IMR-90 (cell line): ENCODE measurements at regions not wholly inside any gene's neighbourhood (a gene's known extent, or its start where the extent isn't known, plus 50 kb on each side); places are given as distances from the start of the nearest gene placed in this dataset.

ENCODE experiments used
- ATAC-seq: fragments of 200-7000 bp; cut with Tn5 transposase; 2 replicates; pipeline ENCODE4 v1.9.1; 2020; ENCODE audit warnings: low read depth, mild to moderate bottlenecking, moderate library complexity
- BruUV-seq: library from RNA; stranded (reverse); fragments of 400-500 nt; replicated peaks from 2 replicates; lab custom pipeline; 2021; lab: Mats Ljungman, UMichigan
- CTCF ChIA-PET: fragments of 300-600 bp; formaldehyde crosslinking; extraction: SDS; loops from one replicate; lab custom pipeline; 2021; ENCODE audit warnings: antibody characterized with exemption; lab: Yijun Ruan, JAX
- POLR2A ChIA-PET: fragments of 300-600 bp; sonication (Branson Sonifier 250); formaldehyde crosslinking; loops from one replicate; lab custom pipeline; 2022; ENCODE audit warnings: antibody characterized with exemption; ENCODE audit not compliant: unreplicated experiment; lab: Charles Lee
- DNase-seq: peaks from one replicate; pipeline ENCODE4 v3.0.0; 2013
- H2AFZ ChIP-seq: replicated peaks from 2 replicates; pipeline ENCODE3; 2013; ENCODE audit warnings: low read length, mild to moderate bottlenecking; ENCODE audit not compliant: poor library complexity
- H2AK5ac ChIP-seq: 2 replicates; pipeline ENCODE4 v1.6.1; 2013; ENCODE audit warnings: low read depth, low read length, inconsistent platforms
- H2AK9ac ChIP-seq: replicated peaks from 2 replicates; pipeline ENCODE3; 2013; ENCODE audit warnings: mild to moderate bottlenecking, low read depth, low read length, moderate library complexity; ENCODE audit not compliant: poor library complexity
- H2BK120ac ChIP-seq: 2 replicates; pipeline ENCODE4 v1.6.1; 2013; ENCODE audit warnings: low read depth, low read length, inconsistent platforms
- H2BK15ac ChIP-seq: 3 replicates; pipeline ENCODE4 v1.6.1; 2013; ENCODE audit warnings: low read depth, low read length, inconsistent platforms
- H2BK20ac ChIP-seq: 2 replicates; pipeline ENCODE4 v1.6.1; 2013; ENCODE audit warnings: low read depth, mild to moderate bottlenecking, inconsistent platforms, low read length, moderate library complexity
- H2BK5ac ChIP-seq: 2 replicates; pipeline ENCODE4 v1.6.1; 2013; ENCODE audit warnings: mild to moderate bottlenecking, low read depth, low read length, inconsistent platforms; ENCODE audit not compliant: poor library complexity, severe bottlenecking
- H3K14ac ChIP-seq: replicated peaks from 2 replicates; pipeline ENCODE4 v1.6.1; 2013; ENCODE audit warnings: low read depth, low read length, inconsistent platforms
- H3K18ac ChIP-seq: 2 replicates; pipeline ENCODE4 v1.6.1; 2013; ENCODE audit warnings: low read depth, low read length, control low read depth
- H3K23ac ChIP-seq: 2 replicates; pipeline ENCODE4 v1.6.1; 2013; ENCODE audit warnings: low read depth, low read length, inconsistent platforms
- H3K27ac ChIP-seq: 2 replicates; pipeline ENCODE4 v1.5.1; 2013; ENCODE audit warnings: mild to moderate bottlenecking, control low read depth, low read length; ENCODE audit not compliant: insufficient read depth
- H3K27me3 ChIP-seq: 2 replicates; pipeline ENCODE4 v1.6.1; 2013; ENCODE audit warnings: low read length; ENCODE audit not compliant: control insufficient read depth, insufficient read depth
- H3K36me3 ChIP-seq: 2 replicates; pipeline ENCODE4 v1.6.1; 2013; ENCODE audit warnings: low read length, mixed read lengths; ENCODE audit not compliant: control insufficient read depth, insufficient read depth
- H3K4ac ChIP-seq: 2 replicates; pipeline ENCODE4 v1.6.1; 2013; ENCODE audit warnings: low read depth, low read length, inconsistent platforms
- H3K4me1 ChIP-seq: 2 replicates; pipeline ENCODE4 v1.6.1; 2013; ENCODE audit warnings: low read length, mixed read lengths; ENCODE audit not compliant: control insufficient read depth, insufficient read depth
- H3K4me2 ChIP-seq: 2 replicates; pipeline ENCODE4 v1.6.1; 2013; ENCODE audit warnings: low read depth, mild to moderate bottlenecking, control low read depth, low read length, moderate library complexity
- H3K4me3 ChIP-seq: 2 replicates; pipeline ENCODE4 v1.5.1; 2013; ENCODE audit warnings: low read depth, mild to moderate bottlenecking, control low read depth, low read length, moderate library complexity; ENCODE audit not compliant: insufficient read depth
- H3K56ac ChIP-seq: 2 replicates; pipeline ENCODE4 v1.6.1; 2013; ENCODE audit warnings: low read length, inconsistent platforms; ENCODE audit not compliant: insufficient read depth; ENCODE audit errors: extremely low read depth
- H3K79me1 ChIP-seq, 2 experiments: 2 replicates each; pipeline ENCODE4 v1.6.1; 2013; ENCODE audit warnings: low read length in 2 of 2, inconsistent platforms in 1 of 2, low read depth in 1 of 2
- H3K9ac ChIP-seq: 2 replicates; pipeline ENCODE4 v1.6.1; 2013; ENCODE audit warnings: low read depth, low read length, control low read depth
- H3K9me1 ChIP-seq: 2 replicates; pipeline ENCODE4 v1.6.1; 2013; ENCODE audit warnings: low read length, inconsistent platforms; ENCODE audit not compliant: insufficient read depth
- H3K9me3 ChIP-seq: 2 replicates; pipeline ENCODE4 v1.6.1; 2013; ENCODE audit warnings: low read length; ENCODE audit not compliant: control insufficient read depth, insufficient read depth
- H4K20me1 ChIP-seq: 2 replicates; pipeline ENCODE4 v1.6.1; 2013; ENCODE audit warnings: low read length, inconsistent platforms; ENCODE audit not compliant: insufficient read depth
- H4K5ac ChIP-seq: 2 replicates; pipeline ENCODE4 v1.6.1; 2013; ENCODE audit warnings: mild to moderate bottlenecking, low read depth, low read length, control low read depth
- H4K8ac ChIP-seq, 2 experiments: 2 replicates each; pipeline ENCODE4 v1.6.1; 2013; ENCODE audit warnings: low read depth in 2 of 2, low read length in 2 of 2, control low read depth in 1 of 2, inconsistent platforms in 1 of 2
- H4K91ac ChIP-seq: 2 replicates; pipeline ENCODE4 v1.6.1; 2013; ENCODE audit warnings: low read depth, low read length, inconsistent platforms; ENCODE audit not compliant: insufficient read depth
- BHLHE40 ChIP-seq: fragments of 150-350 bp; IDR thresholded peaks from 2 replicates; pipeline ENCODE4 v1.6.1; 2016; ENCODE audit warnings: mild to moderate bottlenecking, low read depth, low read length
- CEBPB ChIP-seq: IDR thresholded peaks from 2 replicates; pipeline ENCODE4 v1.6.1; 2012; ENCODE audit warnings: low read depth, low read length, improper control_type of control experiment
- CHD1 ChIP-seq: IDR thresholded peaks from 2 replicates; pipeline ENCODE4 v1.6.1; 2012; ENCODE audit warnings: low read depth, low read length, improper control_type of control experiment
- FOS ChIP-seq: fragments of 150-350 bp; IDR thresholded peaks from 2 replicates; pipeline ENCODE4 v1.6.1; 2016; ENCODE audit warnings: low read depth, low read length
- MAFK ChIP-seq: IDR thresholded peaks from 2 replicates; pipeline ENCODE4 v1.6.1; 2012; ENCODE audit warnings: low read depth, low read length, improper control_type of control experiment
- MAZ ChIP-seq: IDR thresholded peaks from 2 replicates; pipeline ENCODE4 v1.6.1; 2012; ENCODE audit warnings: low read depth, mild to moderate bottlenecking, low read length, improper control_type of control experiment, moderate library complexity, borderline replicate concordance
- MXI1 ChIP-seq: IDR thresholded peaks from 2 replicates; pipeline ENCODE4 v1.6.1; 2012; ENCODE audit warnings: low read depth, mild to moderate bottlenecking, low read length, moderate library complexity, borderline replicate concordance
- NFE2L2 ChIP-seq: fragments of 150-350 bp; IDR thresholded peaks from 2 replicates; pipeline ENCODE4 v1.6.1; 2016; ENCODE audit warnings: low read depth, mild to moderate bottlenecking, low read length
- POLR2A ChIP-seq: IDR thresholded peaks from 2 replicates; pipeline ENCODE4 v1.6.1; 2012; ENCODE audit warnings: mild to moderate bottlenecking, low read depth, low read length
- RAD21 ChIP-seq: IDR thresholded peaks from 2 replicates; pipeline ENCODE4 v1.6.1; 2012; ENCODE audit warnings: low read length, improper control_type of control experiment
- RCOR1 ChIP-seq: IDR thresholded peaks from 2 replicates; pipeline ENCODE4 v1.6.1; 2012; ENCODE audit warnings: mild to moderate bottlenecking, low read length, improper control_type of control experiment; ENCODE audit not compliant: insufficient replicate concordance
- RFX5 ChIP-seq: IDR thresholded peaks from 2 replicates; pipeline ENCODE4 v1.8.0; 2012; ENCODE audit warnings: low read depth, mild to moderate bottlenecking, low read length, moderate library complexity
- SMC3 ChIP-seq: fragments of 150-350 bp; IDR thresholded peaks from 2 replicates; pipeline ENCODE4 v1.6.1; 2016; ENCODE audit warnings: low read depth, mild to moderate bottlenecking, antibody characterized with exemption, low read length, moderate library complexity
- WGBS, 2 experiments: methylation state at CpG; one replicate each; pipeline versions ENCODE4 v1.1.5 to v1.1.7; 2013; ENCODE audit warnings: missing lambda C conversion rate in 2 of 2; ENCODE audit not compliant: insufficient read length in 1 of 2; ENCODE audit errors: extremely low coverage in 2 of 2; 5-methylcytosine and 5-hydroxymethylcytosine counted together
- dilution Hi-C: fragments of 300-500 bp; cut with HindIII; formaldehyde crosslinking; loops from one replicate; pipeline ENCODE4 v1.14.3; 2018; ENCODE audit warnings: low sequenced_read_pairs; ENCODE audit not compliant: unreplicated experiment
- in situ Hi-C: fragments of 300-500 bp; cut with MboI; formaldehyde crosslinking; loops from 3 replicates; pipeline ENCODE4 v1.14.3; 2019; ENCODE audit warnings: low sequenced_read_pairs, inconsistent platforms, mixed read lengths
- intact Hi-C: fragments of 100-400 bp; cut with micrococcal nuclease; formaldehyde crosslinking; loops from 2 replicates; pipeline ENCODE4 v1.10.0; 2022
- TF ChIP-seq, protein P1 (sequence below): fragments of 150-350 bp; IDR thresholded peaks from 2 replicates; pipeline ENCODE4 v1.6.1; 2017; ENCODE audit warnings: mild to moderate bottlenecking, antibody characterized with exemption, low read length, low read depth
- TF ChIP-seq, protein P2 (sequence below): conservative IDR thresholded peaks from 2 replicates; pipeline ENCODE4 v1.5.1; 2012; ENCODE audit warnings: mild to moderate bottlenecking, low read depth, low read length, improper control_type of control experiment
- TF ChIP-seq, protein P3 (sequence below): fragments of 150-350 bp; IDR thresholded peaks from 2 replicates; pipeline ENCODE4 v1.6.1; 2016; ENCODE audit warnings: low read depth, mild to moderate bottlenecking, low read length, moderate library complexity, borderline replicate concordance

DNA sequence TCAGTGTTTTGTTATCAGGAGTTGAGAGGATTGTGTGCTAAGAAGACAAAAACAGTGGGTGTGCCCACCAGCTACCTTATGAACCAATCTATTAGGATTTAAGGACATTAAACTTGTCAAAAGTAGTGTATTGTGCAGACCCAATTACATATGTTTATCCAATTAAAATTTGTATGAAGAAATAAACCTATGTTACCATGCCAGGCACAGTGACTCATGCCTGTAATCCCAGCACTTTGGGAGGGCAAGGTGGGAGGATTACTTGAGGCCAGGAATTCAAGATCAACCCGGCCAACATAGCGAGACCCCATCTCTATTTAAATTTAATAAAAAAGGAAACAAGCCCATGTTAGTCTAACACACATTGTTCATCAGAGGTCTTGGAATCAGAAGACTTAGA is 162.2 kb downstream of the IRS1 start:
- DNase-seq (no peak), ATAC-seq (no peak)
- Histone ChIP-seq H3K14ac (peak overlapping the region; percentile 5; the same call in 1 of the 2 replicates), H2BK120ac (peak overlapping the region; percentile 62; the same call in 1 of the 2 replicates), H4K8ac (peak overlapping the region in 1 of 2 experiments; percentile 16; a peak in 1 of 4 replicates), H3K27me3 (no peaks in the 10 kb centered on the region), H3K9ac (no peak overlapping the region), H3K36me3 (no peaks in the 10 kb centered on the region), H3K23ac (no peak overlapping the region), H3K18ac (peak overlapping the region; percentile 74), H2AFZ (no peak overlapping the region), H4K91ac (peak overlapping the region; percentile 20; the same call in 1 of the 2 replicates), H3K9me1 (peaks cover 7% of the 10 kb centered on the region; the same call in 1 of the 2 replicates), H3K4ac (peak overlapping the region; percentile 34), H2BK15ac (peak overlapping the region; percentile 39; the same call in 1 of the 3 replicates), H3K56ac (no peak overlapping the region), H2BK20ac (peak overlapping the region; percentile 27), H2AK9ac (no peak overlapping the region), H3K27ac (no peak overlapping the region; the same call in 1 of the 2 replicates), H3K79me1 (no peaks in the 10 kb centered on the region), H2BK5ac (peak overlapping the region; percentile 74), H3K4me3 (no peak overlapping the region), H4K5ac (no peak overlapping the region; the same call in 1 of the 2 replicates), H3K9me3 (no peaks in the 10 kb centered on the region; the same call in 1 of the 2 replicates), H2AK5ac (peak overlapping the region; percentile 53), H3K4me2 (no peak overlapping the region), H4K20me1 (no peaks in the 10 kb centered on the region), H3K4me1 (peaks cover 2% of the 10 kb centered on the region)
- in situ Hi-C loops: no loop called here
- intact Hi-C loops: no loop called here
- no CpG with 5 or more reads among the region's 2 CpGs for WGBS, 2 experiments
- CTCF ChIA-PET: no interaction called here
- BruUV-seq: no TSS peak
- TF ChIP-seq NFE2L2: no peak
- no peak for TF ChIP-seq FOS
- no peak for TF ChIP-seq RAD21
- TF ChIP-seq MXI1: no peak
- no peak for TF ChIP-seq BHLHE40
- no peak for TF ChIP-seq SMC3
- no peak for TF ChIP-seq CEBPB
- no peak for TF ChIP-seq MAFK
- no peak for TF ChIP-seq CHD1
- no peak for TF ChIP-seq MAZ
- TF ChIP-seq, protein P1, sequence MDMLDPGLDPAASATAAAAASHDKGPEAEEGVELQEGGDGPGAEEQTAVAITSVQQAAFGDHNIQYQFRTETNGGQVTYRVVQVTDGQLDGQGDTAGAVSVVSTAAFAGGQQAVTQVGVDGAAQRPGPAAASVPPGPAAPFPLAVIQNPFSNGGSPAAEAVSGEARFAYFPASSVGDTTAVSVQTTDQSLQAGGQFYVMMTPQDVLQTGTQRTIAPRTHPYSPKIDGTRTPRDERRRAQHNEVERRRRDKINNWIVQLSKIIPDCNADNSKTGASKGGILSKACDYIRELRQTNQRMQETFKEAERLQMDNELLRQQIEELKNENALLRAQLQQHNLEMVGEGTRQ: no peak
- TF ChIP-seq RFX5: no peak
- TF ChIP-seq, protein P2, sequence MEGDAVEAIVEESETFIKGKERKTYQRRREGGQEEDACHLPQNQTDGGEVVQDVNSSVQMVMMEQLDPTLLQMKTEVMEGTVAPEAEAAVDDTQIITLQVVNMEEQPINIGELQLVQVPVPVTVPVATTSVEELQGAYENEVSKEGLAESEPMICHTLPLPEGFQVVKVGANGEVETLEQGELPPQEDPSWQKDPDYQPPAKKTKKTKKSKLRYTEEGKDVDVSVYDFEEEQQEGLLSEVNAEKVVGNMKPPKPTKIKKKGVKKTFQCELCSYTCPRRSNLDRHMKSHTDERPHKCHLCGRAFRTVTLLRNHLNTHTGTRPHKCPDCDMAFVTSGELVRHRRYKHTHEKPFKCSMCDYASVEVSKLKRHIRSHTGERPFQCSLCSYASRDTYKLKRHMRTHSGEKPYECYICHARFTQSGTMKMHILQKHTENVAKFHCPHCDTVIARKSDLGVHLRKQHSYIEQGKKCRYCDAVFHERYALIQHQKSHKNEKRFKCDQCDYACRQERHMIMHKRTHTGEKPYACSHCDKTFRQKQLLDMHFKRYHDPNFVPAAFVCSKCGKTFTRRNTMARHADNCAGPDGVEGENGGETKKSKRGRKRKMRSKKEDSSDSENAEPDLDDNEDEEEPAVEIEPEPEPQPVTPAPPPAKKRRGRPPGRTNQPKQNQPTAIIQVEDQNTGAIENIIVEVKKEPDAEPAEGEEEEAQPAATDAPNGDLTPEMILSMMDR: no peak
- TF ChIP-seq POLR2A: no peak
- TF ChIP-seq, protein P3, sequence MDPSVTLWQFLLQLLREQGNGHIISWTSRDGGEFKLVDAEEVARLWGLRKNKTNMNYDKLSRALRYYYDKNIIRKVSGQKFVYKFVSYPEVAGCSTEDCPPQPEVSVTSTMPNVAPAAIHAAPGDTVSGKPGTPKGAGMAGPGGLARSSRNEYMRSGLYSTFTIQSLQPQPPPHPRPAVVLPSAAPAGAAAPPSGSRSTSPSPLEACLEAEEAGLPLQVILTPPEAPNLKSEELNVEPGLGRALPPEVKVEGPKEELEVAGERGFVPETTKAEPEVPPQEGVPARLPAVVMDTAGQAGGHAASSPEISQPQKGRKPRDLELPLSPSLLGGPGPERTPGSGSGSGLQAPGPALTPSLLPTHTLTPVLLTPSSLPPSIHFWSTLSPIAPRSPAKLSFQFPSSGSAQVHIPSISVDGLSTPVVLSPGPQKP: no peak
- no peak for TF ChIP-seq RCOR1
- dilution Hi-C loops: no loop called here
- POLR2A ChIA-PET: no interaction called here
